H1 (cell line): ENCODE measurements at regions not wholly inside any gene's neighbourhood (a gene's known extent, or its start where the extent isn't known, plus 50 kb on each side); places are given as distances from the start of the nearest gene placed in this dataset.

Source experiments
- EP300 ChIP-seq, 2 experiments: IDR thresholded peaks; 1 replicate in 1 of 2; 2 replicates in 1 of 2; pipeline ENCODE4 v1.6.1; 2011 to 2012; ENCODE audit warnings: low read depth in 2 of 2, low read length in 2 of 2, mild to moderate bottlenecking in 2 of 2, borderline replicate concordance in 1 of 2, inconsistent platforms in 1 of 2, moderate library complexity in 1 of 2

DNA sequence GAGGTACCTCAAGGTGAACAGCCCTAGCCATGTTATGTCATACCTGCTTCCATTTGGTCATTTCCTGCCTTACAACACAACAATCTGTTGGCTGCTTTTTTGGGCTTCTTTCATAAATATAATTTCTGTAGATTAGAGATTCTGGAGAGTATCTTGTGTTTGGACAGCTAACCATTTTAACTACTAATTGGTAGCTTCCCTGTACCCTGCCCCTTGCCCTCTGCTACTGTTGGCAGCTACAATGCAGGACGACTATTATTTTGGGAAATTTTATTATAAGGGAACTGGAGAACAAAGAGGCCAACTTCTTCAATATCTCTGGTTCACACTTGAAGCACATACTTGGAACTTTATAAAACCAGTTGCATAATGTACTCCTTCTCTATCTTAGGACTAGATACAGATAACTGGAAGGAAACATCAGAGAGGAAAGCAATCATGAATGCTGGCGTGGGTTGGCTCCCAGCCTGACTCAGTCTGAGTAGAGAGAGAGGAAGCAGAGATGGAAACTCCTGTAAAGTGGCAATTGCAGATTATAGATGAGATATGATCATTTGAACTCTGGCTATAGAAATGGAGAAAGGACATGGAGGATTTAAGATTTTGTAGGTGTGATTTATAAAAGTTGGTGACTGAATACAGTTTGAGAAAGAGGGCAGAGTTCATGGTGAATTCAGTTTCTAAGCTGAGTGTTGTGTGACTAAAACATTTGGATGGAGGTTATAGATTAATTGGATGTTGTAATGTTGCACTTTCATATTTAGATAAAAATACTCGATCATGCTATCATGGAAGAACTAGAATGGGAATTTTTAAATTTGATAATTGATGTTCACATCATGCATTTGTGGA lies 74.5 kb downstream of the MDH1 start (continued):
- no peak for TF ChIP-seq EP300 (IDR thresholded peaks at IDR 0.05; ENCODE audit: borderline replicate concordance in 1 of 2, low read depth in 2 of 2, low read length in 2 of 2)
